Keratinocyte (primary cell): ENCODE measurements at regions not wholly inside any gene's neighbourhood (a gene's known extent, or its start where the extent isn't known, plus 50 kb on each side); places are given as distances from the start of the nearest gene placed in this dataset.
A peak's percentile ranks its signal among the peaks of the same experiment; 100 is the strongest.

Experiments
- DNase-seq: peaks from one replicate; pipeline ENCODE4 v3.0.0-alpha.2; 2011; ENCODE audit warnings: low read depth, missing footprints, low spot score
- FAIRE-seq: peaks from 2 replicates; lab custom pipeline; 2011; peaks lifted over from hg19 to GRCh38; lab: Jason Lieb, UNC
- H2AFZ ChIP-seq: 2 replicates; pipeline ENCODE4 v1.6.0; 2012; ENCODE audit warnings: low read length, control low read depth, inconsistent platforms; ENCODE audit not compliant: control insufficient read depth
- H3K27ac ChIP-seq: 2 replicates; pipeline ENCODE4 v1.5.1; 2011; ENCODE audit warnings: low read length; ENCODE audit not compliant: control insufficient read depth, insufficient read depth
- H3K27me3 ChIP-seq: 3 replicates; pipeline ENCODE4 v1.6.0; 2011; ENCODE audit warnings: low read length; ENCODE audit not compliant: control insufficient read depth, insufficient read depth; ENCODE audit errors: extremely low read depth
- H3K36me3 ChIP-seq, 2 experiments: 2 replicates in 1 of 2; 3 replicates in 1 of 2; pipeline ENCODE4 v1.5.1; 2011; ENCODE audit warnings: low read length in 2 of 2, mild to moderate bottlenecking in 1 of 2; ENCODE audit not compliant: control insufficient read depth in 2 of 2, insufficient read depth in 2 of 2; ENCODE audit errors: extremely low read depth in 1 of 2
- H3K4me1 ChIP-seq: 3 replicates; pipeline ENCODE4 v1.5.1; 2011; ENCODE audit warnings: low read length; ENCODE audit not compliant: control insufficient read depth, insufficient read depth; ENCODE audit errors: extremely low read depth
- H3K4me2 ChIP-seq: 3 replicates; pipeline ENCODE4 v1.6.0; 2011; ENCODE audit warnings: low read depth, low read length; ENCODE audit not compliant: control insufficient read depth, insufficient read depth; ENCODE audit errors: extremely low read depth
- H3K4me3 ChIP-seq, 3 experiments: fragments of 200-600 bp in 1 of 3; sonication (generic) in 1 of 3; 2 replicates in 2 of 3; 3 replicates in 1 of 3; pipeline ENCODE4 v1.5.1; 2011 to 2016; ENCODE audit warnings: low read length in 3 of 3, mild to moderate bottlenecking in 3 of 3, control low read depth in 2 of 3, inconsistent platforms in 1 of 3, low read depth in 1 of 3, mixed read lengths in 1 of 3, mixed run types in 1 of 3, moderate library complexity in 1 of 3; ENCODE audit not compliant: control insufficient read depth in 2 of 3, insufficient read depth in 2 of 3; ENCODE audit errors: extremely low read depth in 1 of 3
- H3K79me2 ChIP-seq: 2 replicates; pipeline ENCODE4 v1.6.0; 2012; ENCODE audit warnings: low read length; ENCODE audit not compliant: control insufficient read depth, insufficient read depth
- H3K9ac ChIP-seq: 3 replicates; pipeline ENCODE4 v1.6.0; 2011; ENCODE audit warnings: low read length; ENCODE audit not compliant: control insufficient read depth, insufficient read depth; ENCODE audit errors: extremely low read depth
- H3K9me1 ChIP-seq: 3 replicates; pipeline ENCODE4 v1.6.0; 2011; ENCODE audit warnings: low read length; ENCODE audit not compliant: control insufficient read depth, insufficient read depth; ENCODE audit errors: extremely low read depth
- H3K9me3 ChIP-seq: 2 replicates; pipeline ENCODE4 v1.5.1; 2012; ENCODE audit warnings: low read depth, low read length; ENCODE audit not compliant: control insufficient read depth
- H4K20me1 ChIP-seq: 3 replicates; pipeline ENCODE4 v1.6.0; 2011; ENCODE audit warnings: low read length; ENCODE audit not compliant: control insufficient read depth, insufficient read depth; ENCODE audit errors: extremely low read depth
- CTCF ChIP-seq, 3 experiments: IDR thresholded peaks in 1 of 3; conservative IDR thresholded peaks in 1 of 3; optimal IDR thresholded peaks in 1 of 3; 2 replicates in 2 of 3; 3 replicates in 1 of 3; pipeline versions ENCODE3 to v1.5.1; 2011; ENCODE audit warnings: low read length in 3 of 3, mild to moderate bottlenecking in 3 of 3, moderate library complexity in 2 of 3, control low read depth in 1 of 3, inconsistent platforms in 1 of 3; ENCODE audit not compliant: insufficient read depth in 2 of 3; ENCODE audit errors: extremely low read depth in 1 of 3
- EZH2 ChIP-seq: IDR thresholded peaks from one replicate; pipeline ENCODE4 v1.6.1; 2012; ENCODE audit warnings: inconsistent platforms, mild to moderate bottlenecking, low read length, moderate library complexity
- dilution Hi-C: fragments of 300-500 bp; cut with MboI; formaldehyde crosslinking; loops from one replicate; pipeline ENCODE4 v1.7.0; 2020; ENCODE audit warnings: low sequenced_read_pairs; ENCODE audit not compliant: extremely low pct_ligation_motif_present

GRCh38 chr20:55213653-55214052 is 738.3 kb downstream of the DOK5 start:
- Histone ChIP-seq H3K9ac (no peak overlapping the region), H4K20me1 (no peaks in the 10 kb centered on the region), H3K4me1 (peaks cover 10% of the 10 kb centered on the region), H3K4me2 (no peak overlapping the region), H3K9me3 (no peaks in the 10 kb centered on the region), H3K9me1 (no peaks in the 10 kb centered on the region), H3K36me3 (no peaks in the 10 kb centered on the region), H3K4me3 (no peak overlapping the region), H2AFZ (no peak overlapping the region), H3K79me2 (no peaks in the 10 kb centered on the region), H3K27ac (no peak overlapping the region), H3K27me3 (no peaks in the 10 kb centered on the region)
- no peak for FAIRE-seq
- dilution Hi-C loops = no loop called here
- TF ChIP-seq CTCF (optimal IDR thresholded peaks at IDR 0.05 in 1 of 3, IDR thresholded peaks at IDR 0.05 in 1 of 3, conservative IDR thresholded peaks at IDR 0.05 in 1 of 3; ENCODE audit: extremely low read depth in 1 of 3, insufficient read depth in 2 of 3, low read length in 3 of 3) = no peak
- no peak for TF ChIP-seq EZH2
- DNase-seq = no peak

- Histone ChIP-seq H2AFZ (no peak overlapping the region), H3K4me2 (no peak overlapping the region), H3K4me1 (peaks cover 4% of the 10 kb centered on the region), H3K4me3 (no peak overlapping the region), H3K79me2 (no peaks in the 10 kb centered on the region), H3K9ac (no peak overlapping the region), H3K9me1 (no peaks in the 10 kb centered on the region), H3K9me3 (no peaks in the 10 kb centered on the region), H3K27ac (no peak overlapping the region), H3K27me3 (no peaks in the 10 kb centered on the region), H4K20me1 (no peaks in the 10 kb centered on the region), H3K36me3 (no peaks in the 10 kb centered on the region)
- dilution Hi-C loops = no loop called here
- FAIRE-seq = peak; percentile 77
- DNase-seq = peak; percentile 11
- TF ChIP-seq CTCF (optimal IDR thresholded peaks at IDR 0.05 in 1 of 3, IDR thresholded peaks at IDR 0.05 in 1 of 3, conservative IDR thresholded peaks at IDR 0.05 in 1 of 3; ENCODE audit: extremely low read depth in 1 of 3, insufficient read depth in 2 of 3, low read length in 3 of 3) = no peak
- TF ChIP-seq EZH2 = no peak
These were observed 736.1 kb downstream of the DOK5 start for GRCh38 chr20:55211481-55211880.
